K562 (cell line): ENCODE measurements at regions not wholly inside any gene's neighbourhood (a gene's known extent, or its start where the extent isn't known, plus 50 kb on each side); places are given as distances from the start of the nearest gene placed in this dataset.

Source experiments
- AFF1 ChIP-seq, 2 experiments: fragments of 450-650 bp; IDR thresholded peaks; 2 replicates each; pipeline ENCODE4 v1.6.1; 2018; ENCODE audit warnings: mild to moderate bottlenecking in 2 of 2, low read depth in 1 of 2; ENCODE audit not compliant: partially characterized antibody in 2 of 2
- FOXM1 ChIP-seq, 2 experiments: fragments of 450-650 bp in 1 of 2; sonication (generic) in 1 of 2; formaldehyde crosslinking in 1 of 2; IDR thresholded peaks; 2 replicates each; pipeline versions ENCODE4 v1.6.1 to v1.9.0; 2017 to 2022; ENCODE audit warnings: low read depth in 2 of 2, mild to moderate bottlenecking in 2 of 2, missing genetic modification reagents in 1 of 2, moderate library complexity in 1 of 2
- NFYB ChIP-seq: IDR thresholded peaks from 2 replicates; pipeline ENCODE4 v1.6.1; 2011; ENCODE audit warnings: mild to moderate bottlenecking, moderate library complexity; ENCODE audit not compliant: insufficient read length; ENCODE audit errors: extremely low read depth
- RNF2 ChIP-seq: sonication (generic); IDR thresholded peaks from 2 replicates; pipeline ENCODE4 v1.6.1; 2016
- SOX6 ChIP-seq: fragments of 450-650 bp; IDR thresholded peaks from 2 replicates; pipeline ENCODE4 v1.6.1; 2014; ENCODE audit warnings: mild to moderate bottlenecking
- ZNF212 ChIP-seq: fragments of 450-650 bp; formaldehyde crosslinking; IDR thresholded peaks from 2 replicates; pipeline ENCODE4 v1.4.0; 2020; ENCODE audit warnings: mild to moderate bottlenecking
- ZNF316 ChIP-seq: fragments of 450-650 bp; IDR thresholded peaks from 2 replicates; pipeline ENCODE4 v1.6.1; 2016
- TF ChIP-seq, protein P1 (sequence below): fragments of 450-650 bp; formaldehyde crosslinking; conservative IDR thresholded peaks from 2 replicates; pipeline ENCODE4 v1.4.0; 2022; ENCODE audit warnings: mild to moderate bottlenecking, missing genetic modification characterization
- TF ChIP-seq, protein P2 (sequence below): fragments of 450-650 bp; formaldehyde crosslinking; IDR thresholded peaks from 2 replicates; pipeline ENCODE4 v1.4.0; 2022; ENCODE audit warnings: mild to moderate bottlenecking, moderate library complexity

DNA sequence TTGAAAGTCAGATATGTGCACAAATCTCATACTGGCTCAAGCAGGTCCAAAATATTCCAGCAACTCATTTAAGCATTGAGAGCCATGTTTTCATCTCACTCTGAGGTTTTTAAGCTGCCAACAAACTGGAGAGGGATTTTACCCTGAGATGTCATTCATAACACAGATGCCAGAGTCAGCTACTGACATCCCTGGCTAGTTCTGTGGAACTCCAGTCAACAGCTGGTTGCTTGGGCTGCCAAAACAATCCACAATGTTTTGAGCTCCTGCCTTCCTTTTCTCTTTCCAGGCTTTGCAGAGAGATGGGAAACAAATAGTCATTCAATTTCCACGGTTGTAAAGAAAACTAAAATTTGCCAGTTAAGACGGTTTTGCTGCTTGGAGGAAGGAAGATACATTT is 621.2 kb upstream of the FBXO33 start (continued):
- TF ChIP-seq, protein P1, sequence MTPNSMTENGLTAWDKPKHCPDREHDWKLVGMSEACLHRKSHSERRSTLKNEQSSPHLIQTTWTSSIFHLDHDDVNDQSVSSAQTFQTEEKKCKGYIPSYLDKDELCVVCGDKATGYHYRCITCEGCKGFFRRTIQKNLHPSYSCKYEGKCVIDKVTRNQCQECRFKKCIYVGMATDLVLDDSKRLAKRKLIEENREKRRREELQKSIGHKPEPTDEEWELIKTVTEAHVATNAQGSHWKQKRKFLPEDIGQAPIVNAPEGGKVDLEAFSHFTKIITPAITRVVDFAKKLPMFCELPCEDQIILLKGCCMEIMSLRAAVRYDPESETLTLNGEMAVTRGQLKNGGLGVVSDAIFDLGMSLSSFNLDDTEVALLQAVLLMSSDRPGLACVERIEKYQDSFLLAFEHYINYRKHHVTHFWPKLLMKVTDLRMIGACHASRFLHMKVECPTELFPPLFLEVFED = no peak
- no peak for TF ChIP-seq ZNF316
- no peak for TF ChIP-seq SOX6
- TF ChIP-seq NFYB = no peak
- TF ChIP-seq, protein P2, sequence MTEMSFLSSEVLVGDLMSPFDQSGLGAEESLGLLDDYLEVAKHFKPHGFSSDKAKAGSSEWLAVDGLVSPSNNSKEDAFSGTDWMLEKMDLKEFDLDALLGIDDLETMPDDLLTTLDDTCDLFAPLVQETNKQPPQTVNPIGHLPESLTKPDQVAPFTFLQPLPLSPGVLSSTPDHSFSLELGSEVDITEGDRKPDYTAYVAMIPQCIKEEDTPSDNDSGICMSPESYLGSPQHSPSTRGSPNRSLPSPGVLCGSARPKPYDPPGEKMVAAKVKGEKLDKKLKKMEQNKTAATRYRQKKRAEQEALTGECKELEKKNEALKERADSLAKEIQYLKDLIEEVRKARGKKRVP (CRISPR knock-in tag) = no peak
- TF ChIP-seq RNF2 = no peak
- no peak for TF ChIP-seq ZNF212
- no peak for TF ChIP-seq FOXM1 (IDR thresholded peaks at IDR 0.05; ENCODE audit: low read depth)
- TF ChIP-seq FOXM1 (CRISPR knock-in tag; IDR thresholded peaks at IDR 0.05; ENCODE audit: low read depth) = no peak
- no peak for TF ChIP-seq AFF1 (IDR thresholded peaks at IDR 0.05; ENCODE audit: low read depth in 1 of 2, partially characterized antibody in 2 of 2)
